GM23338 (cell line): ENCODE measurements at regions not wholly inside any gene's neighbourhood (a gene's known extent, or its start where the extent isn't known, plus 50 kb on each side); places are given as distances from the start of the nearest gene placed in this dataset.

ENCODE experiments used
- ATAC-seq: fragments of 200-7000 bp; cut with Tn5 transposase; 3 replicates; pipeline ENCODE4 v1.9.1; 2020
- DNase-seq: peaks from one replicate; pipeline ENCODE4 v3.0.0-alpha.2; 2015; ENCODE audit warnings: low spot score
- H2AFZ ChIP-seq: fragments of 200-600 bp; sonication (generic); 2 replicates; pipeline ENCODE4 v1.8.0; 2016; ENCODE audit warnings: antibody characterized with exemption, mild to moderate bottlenecking, moderate library complexity
- H3F3A ChIP-seq: fragments of 200-600 bp; sonication (generic); replicated peaks from 2 replicates; pipeline ENCODE4 v1.8.0; 2017; ENCODE audit warnings: antibody characterized with exemption, mixed run types, low read depth
- H3K27ac ChIP-seq: fragments of 200-600 bp; sonication (generic); 2 replicates; pipeline ENCODE4 v1.6.1; 2016; ENCODE audit warnings: low read depth
- H3K27me3 ChIP-seq: fragments of 200-600 bp; sonication (generic); 2 replicates; pipeline ENCODE4 v1.8.0; 2016; ENCODE audit warnings: mild to moderate bottlenecking, mixed run types, moderate library complexity; ENCODE audit not compliant: insufficient read depth
- H3K36me3 ChIP-seq: fragments of 200-600 bp; sonication (generic); 2 replicates; pipeline ENCODE4 v1.8.0; 2016; ENCODE audit warnings: mild to moderate bottlenecking; ENCODE audit not compliant: insufficient read depth
- H3K4me1 ChIP-seq: fragments of 200-600 bp; sonication (generic); 2 replicates; pipeline ENCODE4 v1.8.0; 2016; ENCODE audit warnings: mild to moderate bottlenecking, moderate library complexity; ENCODE audit not compliant: insufficient read depth
- H3K4me2 ChIP-seq: fragments of 200-600 bp; sonication (generic); 2 replicates; pipeline ENCODE4 v1.7.1; 2017; ENCODE audit warnings: mixed run types
- H3K4me3 ChIP-seq: fragments of 200-600 bp; sonication (generic); 2 replicates; pipeline ENCODE4 v1.6.1; 2016; ENCODE audit warnings: mixed run types
- H3K79me2 ChIP-seq: fragments of 200-600 bp; sonication (generic); replicated peaks from 2 replicates; pipeline ENCODE4 v1.8.0; 2017; ENCODE audit warnings: mild to moderate bottlenecking; ENCODE audit not compliant: insufficient read depth
- H3K9me2 ChIP-seq: fragments of 200-600 bp; sonication (generic); 2 replicates; pipeline ENCODE4 v1.8.0; 2017; ENCODE audit not compliant: insufficient read depth
- H4K20me1 ChIP-seq: fragments of 200-600 bp; sonication (generic); replicated peaks from 2 replicates; pipeline ENCODE4 v1.8.0; 2017; ENCODE audit warnings: mild to moderate bottlenecking; ENCODE audit not compliant: insufficient read depth
- H3K27ac Mint-ChIP-seq: 2 replicates; pipeline ENCODE4 v1.8.0; 2020; ENCODE audit warnings: inconsistent platforms, mild to moderate bottlenecking, moderate library complexity, mixed read lengths
- H3K27me3 Mint-ChIP-seq: 3 replicates; pipeline ENCODE4 v1.8.0; 2022; ENCODE audit warnings: low read depth, mild to moderate bottlenecking, moderate library complexity, mixed read lengths, inconsistent platforms; ENCODE audit not compliant: insufficient read depth, poor library complexity
- H3K36me3 Mint-ChIP-seq: 3 replicates; pipeline ENCODE4 v1.8.0; 2021; ENCODE audit warnings: low read depth, mild to moderate bottlenecking, inconsistent platforms, moderate library complexity, mixed read lengths
- H3K4me1 Mint-ChIP-seq: 3 replicates; pipeline ENCODE4 v1.8.0; 2020; ENCODE audit warnings: mild to moderate bottlenecking, inconsistent platforms, mixed read lengths
- H3K4me3 Mint-ChIP-seq: 3 replicates; pipeline ENCODE4 v1.8.0; 2021; ENCODE audit warnings: moderate library complexity, mild to moderate bottlenecking, inconsistent platforms, mixed read lengths
- H3K9me3 Mint-ChIP-seq: 3 replicates; pipeline ENCODE4 v1.8.0; 2020; ENCODE audit warnings: moderate library complexity, mild to moderate bottlenecking, inconsistent platforms, mixed read lengths
- CREB1 ChIP-seq: fragments of 250-450 bp; sonication (Bioruptor Pico); IDR thresholded peaks from 2 replicates; pipeline ENCODE4 v1.5.0; 2020; ENCODE audit warnings: low read depth, mild to moderate bottlenecking, moderate library complexity
- CTCF ChIP-seq, 2 experiments: fragments of 200-600 bp in 1 of 2; sonication (generic) in 1 of 2; conservative IDR thresholded peaks; 2 replicates each; pipeline versions ENCODE4 v1.5.1 to v1.6.1; 2016 to 2017; ENCODE audit warnings: antibody characterized with exemption in 2 of 2, low read depth in 2 of 2, mild to moderate bottlenecking in 2 of 2, moderate library complexity in 1 of 2
- ETS1 ChIP-seq: IDR thresholded peaks from 2 replicates; pipeline ENCODE4 v1.6.1; 2016; ENCODE audit warnings: antibody characterized with exemption
- EZH2 ChIP-seq: fragments of 200-600 bp; sonication (generic); IDR thresholded peaks from one replicate; pipeline ENCODE4 v1.8.0; 2017; ENCODE audit warnings: antibody characterized with exemption, mild to moderate bottlenecking, low read depth; ENCODE audit not compliant: unreplicated experiment
- EZH2phosphoT487 ChIP-seq: fragments of 200-600 bp; sonication (generic); IDR thresholded peaks from one replicate; pipeline ENCODE4 v1.8.1; 2018; ENCODE audit warnings: antibody characterized with exemption; ENCODE audit not compliant: unreplicated experiment
- JUNB ChIP-seq: IDR thresholded peaks from one replicate; pipeline ENCODE4 v1.6.1; 2016; ENCODE audit warnings: antibody characterized with exemption; ENCODE audit not compliant: unreplicated experiment
- NANOG ChIP-seq: IDR thresholded peaks from 2 replicates; pipeline ENCODE4 v1.6.1; 2016; ENCODE audit warnings: antibody characterized with exemption, borderline replicate concordance
- POLR2AphosphoS5 ChIP-seq: IDR thresholded peaks from 2 replicates; pipeline ENCODE4 v1.6.1; 2016; ENCODE audit warnings: antibody characterized with exemption, low read depth
- REST ChIP-seq: IDR thresholded peaks from one replicate; pipeline ENCODE4 v1.6.1; 2018; ENCODE audit warnings: antibody characterized with exemption; ENCODE audit not compliant: unreplicated experiment
- STAT1 ChIP-seq: IDR thresholded peaks from one replicate; pipeline ENCODE4 v1.6.1; 2016; ENCODE audit warnings: antibody characterized with exemption; ENCODE audit not compliant: unreplicated experiment
- ZNF114 ChIP-seq: fragments of 250-450 bp; sonication (Bioruptor Pico); IDR thresholded peaks from 2 replicates; pipeline ENCODE4 v1.5.0; 2020; ENCODE audit warnings: mild to moderate bottlenecking, moderate library complexity
- ZNF331 ChIP-seq: fragments of 250-450 bp; sonication (Bioruptor Pico); IDR thresholded peaks from 2 replicates; pipeline ENCODE4 v1.5.0; 2020; ENCODE audit warnings: low read depth, mild to moderate bottlenecking, moderate library complexity
- ZNF462 ChIP-seq: fragments of 250-450 bp; sonication (Bioruptor Pico); IDR thresholded peaks from 2 replicates; pipeline ENCODE4 v1.5.0; 2020; ENCODE audit warnings: mild to moderate bottlenecking, moderate library complexity

GRCh38 chr1:199174336-199174735 lies 535.5 kb downstream of the PTPRC start:
- DNase-seq (no peak), ATAC-seq (no peak)
- no peaks in the 10 kb centered on the region for H3K36me3 ChIP-seq
- H3K27ac ChIP-seq: no peak overlapping the region
- no peaks in the 10 kb centered on the region for H3K36me3 Mint-ChIP-seq
- no peak for TF ChIP-seq CTCF (conservative IDR thresholded peaks at IDR 0.05; ENCODE audit: low read depth in 2 of 2)
- TF ChIP-seq REST: no peak
- TF ChIP-seq CREB1 (CRISPR knock-in tag): no peak
- TF ChIP-seq NANOG: no peak
- no peak for TF ChIP-seq JUNB
- TF ChIP-seq EZH2phosphoT487: no peak
- TF ChIP-seq ZNF331 (CRISPR knock-in tag): no peak
- TF ChIP-seq EZH2: no peak
- TF ChIP-seq STAT1: no peak
- TF ChIP-seq ZNF462: no peak
- TF ChIP-seq POLR2AphosphoS5: no peak
- no peak for TF ChIP-seq ZNF114 (CRISPR knock-in tag)
- no peak for TF ChIP-seq ETS1
- no peaks in the 10 kb centered on the region for H3K9me3 Mint-ChIP-seq
- 0 out of 2 replicates have a peak overlapping the region, but pooled peaks have one; percentile 4 for H2AFZ ChIP-seq
- no peak overlapping the region for H3K4me2 ChIP-seq
- no peaks in the 10 kb centered on the region for H3K27me3 ChIP-seq
- H3K4me1 Mint-ChIP-seq: no peaks in the 10 kb centered on the region; the same call in 2 of the 3 replicates
- H3K79me2 ChIP-seq: no peaks in the 10 kb centered on the region
- no peak overlapping the region for H3K4me3 Mint-ChIP-seq
- no peaks in the 10 kb centered on the region for H3F3A ChIP-seq
- 0 out of 2 replicates have a peak, but pooled peaks cover 5% of the 10 kb centered on the region for H3K9me2 ChIP-seq
- H4K20me1 ChIP-seq: no peaks in the 10 kb centered on the region
- no peaks in the 10 kb centered on the region for H3K27me3 Mint-ChIP-seq
- H3K27ac Mint-ChIP-seq: no peak overlapping the region
- no peak overlapping the region for H3K4me3 ChIP-seq
- no peaks in the 10 kb centered on the region for H3K4me1 ChIP-seq
